ENCODE measurements at regions not wholly inside any gene's neighbourhood (a gene's known extent, or its start where the extent isn't known, plus 50 kb on each side); places are given as distances from the start of the nearest gene placed in this dataset.

DNA sequence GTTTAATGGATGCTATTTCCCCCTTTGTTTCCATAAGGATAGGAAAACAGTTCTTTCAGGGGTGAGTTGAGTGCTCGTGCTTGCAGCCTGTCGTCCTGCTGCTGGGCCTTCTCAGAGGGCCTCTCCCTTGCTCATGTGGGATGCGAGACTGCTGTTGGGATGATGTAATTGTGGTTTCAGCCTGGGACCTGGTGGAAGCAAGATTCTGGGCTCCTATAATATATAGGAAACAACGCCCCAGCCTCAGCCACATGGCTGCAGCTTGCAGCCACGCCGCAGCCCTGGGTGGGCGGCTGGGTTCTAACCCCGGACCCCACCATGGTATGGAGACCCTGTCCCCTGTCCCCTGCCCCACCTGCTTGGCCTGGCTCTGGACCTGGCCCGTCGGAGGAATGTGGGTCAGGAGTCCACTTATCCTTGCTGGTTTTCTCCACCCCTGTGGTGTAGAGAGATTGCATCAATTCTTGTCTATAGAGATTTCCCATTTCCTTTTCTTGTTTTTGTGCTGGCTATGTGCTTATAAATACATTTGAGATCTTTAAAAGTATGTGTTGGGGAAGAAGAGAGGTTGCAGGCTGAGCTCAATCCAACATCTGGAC, 357.8 kb downstream of the SIPA1L2 start:
- peak in 1 of 2 donors; percentile 8 for DNase-seq

DNA sequence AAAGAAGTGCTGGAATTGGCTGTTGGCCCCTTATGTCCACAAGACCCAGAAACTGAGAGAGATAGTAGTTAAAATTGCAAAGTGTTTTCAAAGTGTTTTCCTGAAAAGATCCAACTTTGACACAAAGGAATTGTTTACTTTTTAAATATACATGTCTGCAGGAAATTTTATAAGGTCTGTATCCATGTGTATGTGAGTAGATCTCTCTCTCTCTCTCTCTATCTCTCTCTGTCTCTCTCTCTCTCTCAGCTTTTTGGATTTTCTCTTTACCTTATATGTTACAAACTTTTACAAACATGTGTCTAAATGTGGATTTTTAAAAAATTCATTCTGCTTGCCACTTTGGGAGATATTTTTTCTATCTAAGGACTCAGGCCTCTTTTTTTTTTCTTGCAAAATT, 358.6 kb downstream of the SIPA1L2 start:
- DNase-seq, result no peak

GRCh38 chr1:232269988-232270387, 359.9 kb downstream of the SIPA1L2 start:
- DNase-seq, result no peak

GRCh38 chr1:232267837-232268598, 361.9 kb downstream of the SIPA1L2 start:
- DNase-seq, result no peak

- no peak for DNase-seq
These were observed 362.7 kb downstream of the SIPA1L2 start for GRCh38 chr1:232267092-232267836.

GRCh38 chr1:232263452-232263851, 366.5 kb downstream of the SIPA1L2 start:
- no peak for DNase-seq

- DNase-seq, result no peak
These were observed 366.9 kb downstream of the SIPA1L2 start for GRCh38 chr1:232262991-232263390.

GRCh38 chr1:232260861-232261260, 369.1 kb downstream of the SIPA1L2 start:
- DNase-seq, result no peak

DNA sequence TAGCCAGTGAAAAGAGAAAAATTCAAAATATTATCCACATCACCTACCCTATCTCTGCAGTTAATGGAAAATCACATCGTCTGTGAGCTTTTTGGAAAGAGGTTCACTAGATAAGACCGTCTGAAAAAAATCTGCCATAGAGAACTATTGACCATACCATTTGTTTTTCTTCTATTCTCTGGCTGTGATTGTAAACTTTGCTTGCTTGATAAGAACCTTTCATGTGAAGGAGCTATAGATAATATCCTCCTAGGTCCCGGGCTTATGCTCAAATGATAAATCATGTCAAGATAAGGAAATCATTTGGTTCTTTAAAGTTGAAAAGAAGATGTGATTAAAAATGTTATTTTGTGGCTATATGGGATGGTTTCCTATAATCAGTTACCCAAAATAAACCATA, 369.9 kb downstream of the SIPA1L2 start:
- no peak for DNase-seq

- no peak for DNase-seq
These were observed 370.6 kb downstream of the SIPA1L2 start for GRCh38 chr1:232259333-232259732.

- DNase-seq, result no peak
These were observed 377.3 kb downstream of the SIPA1L2 start for GRCh38 chr1:232252546-232253118.

GRCh38 chr1:232250838-232251237, 379.1 kb downstream of the SIPA1L2 start:
- no peak for DNase-seq

DNA sequence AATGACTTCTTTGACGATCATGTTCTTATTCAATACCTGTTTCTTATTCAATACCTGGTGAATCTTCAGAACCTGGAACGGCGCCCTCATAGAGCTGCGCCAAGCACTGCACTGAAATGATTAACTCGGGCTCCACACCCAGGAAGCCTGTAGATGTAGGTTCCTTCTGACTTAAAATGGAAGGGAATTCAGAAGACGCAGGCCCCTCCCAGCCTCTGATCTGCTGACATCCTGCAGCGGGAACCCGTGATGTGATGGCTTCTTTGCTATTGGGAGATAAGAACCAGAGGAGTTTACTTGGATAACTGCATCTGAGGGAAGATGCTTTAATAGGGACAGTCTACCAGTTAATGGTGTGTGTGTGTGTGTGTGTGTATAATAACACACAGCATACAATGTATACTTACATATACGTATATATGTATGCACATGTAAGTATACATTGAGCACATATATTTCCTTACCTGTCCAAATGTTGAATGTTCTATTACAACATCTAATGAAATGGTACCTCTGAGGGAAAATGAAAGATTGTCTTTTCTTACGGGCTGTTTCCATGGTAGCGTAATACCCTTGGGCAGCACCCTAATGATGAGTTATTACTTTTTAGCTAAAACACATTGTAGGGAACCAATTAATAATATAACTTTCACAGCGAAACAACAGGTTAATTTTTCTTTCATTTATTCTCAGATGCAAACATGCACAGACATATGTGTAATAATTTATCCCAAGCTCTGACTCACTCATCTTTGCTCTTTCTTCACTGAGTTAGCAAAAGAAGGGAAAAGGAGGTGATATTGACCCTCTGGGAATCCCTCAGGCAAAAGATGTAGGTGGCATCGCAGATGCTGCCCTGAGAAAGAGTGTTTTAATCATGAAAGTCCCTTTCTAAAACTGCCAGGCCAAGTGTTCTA, 379.8 kb downstream of the SIPA1L2 start:
- DNase-seq, result no peak

- peak; percentile 50 to 73 for DNase-seq
These were observed 380.6 kb downstream of the SIPA1L2 start for GRCh38 chr1:232249339-232249738.

DNA sequence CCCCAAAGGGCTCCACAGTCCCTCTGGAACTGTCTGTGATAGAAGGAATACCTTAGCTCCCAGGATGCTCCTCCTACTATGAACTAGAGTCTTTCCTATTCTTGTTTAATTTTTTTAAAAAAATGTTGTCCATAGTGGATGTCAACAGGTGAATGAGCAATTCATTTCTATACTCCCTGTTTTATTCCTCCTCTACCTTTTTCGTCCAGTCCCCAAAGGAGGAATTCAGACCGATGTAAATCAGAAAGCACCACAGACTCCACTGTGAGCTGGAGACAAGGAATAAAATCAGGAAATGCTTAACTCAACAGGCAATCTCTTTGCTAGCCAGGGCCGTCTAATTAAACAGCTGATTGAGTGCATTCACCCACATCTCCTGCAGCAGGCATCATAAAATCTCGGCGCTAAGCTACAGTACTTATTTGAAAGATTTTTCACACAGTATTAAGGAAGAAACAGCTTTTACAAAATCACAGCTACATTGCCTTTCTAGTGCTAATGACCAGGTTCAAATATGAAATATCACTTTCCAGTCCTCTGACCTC, 381.6 kb downstream of the SIPA1L2 start:
- DNase-seq, result no peak

GRCh38 chr1:232247669-232248068, 382.3 kb downstream of the SIPA1L2 start:
- no peak for DNase-seq

- no peak for DNase-seq
These were observed 385.5 kb downstream of the SIPA1L2 start for GRCh38 chr1:232244426-232244825.

DNA sequence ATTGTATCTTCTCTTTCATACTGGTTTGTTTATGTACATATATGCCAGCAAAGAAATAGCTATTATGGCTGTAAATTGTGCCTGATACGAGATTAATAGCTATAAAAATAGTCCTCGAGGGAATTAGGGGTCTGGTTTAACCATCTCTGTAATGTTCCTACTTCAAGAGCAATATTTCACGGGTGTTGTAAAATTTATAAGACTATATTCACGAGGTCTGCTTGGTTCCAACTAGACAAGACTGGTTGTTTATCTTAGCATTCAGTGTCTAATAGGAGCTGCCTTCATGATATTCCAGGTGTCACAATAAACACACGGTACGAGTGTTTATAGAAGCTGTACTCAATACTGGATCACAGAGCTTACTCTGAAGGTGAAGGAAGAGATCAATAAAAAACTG, 389.9 kb downstream of the SIPA1L2 start:
- DNase-seq, result no peak

DNA sequence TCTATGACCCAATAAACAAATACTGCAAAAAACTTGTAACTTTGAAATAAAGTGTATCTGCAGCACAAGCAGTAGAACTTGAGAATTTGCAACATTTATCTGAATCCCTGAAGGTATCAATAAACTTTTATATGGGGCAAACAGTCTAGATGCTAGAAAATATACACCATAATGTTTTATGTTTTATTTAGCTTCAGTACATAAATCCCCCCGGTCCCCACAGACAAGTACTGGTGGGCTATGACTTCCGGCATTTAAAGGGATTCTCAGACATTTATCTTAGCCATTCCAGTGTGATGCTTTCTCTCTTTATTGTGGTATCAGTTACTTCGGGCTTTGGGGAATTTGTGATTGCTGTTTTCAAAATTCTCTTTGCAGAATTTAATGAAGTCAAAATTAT, 390.4 kb downstream of the SIPA1L2 start:
- DNase-seq, result no peak

- DNase-seq, result no peak
These were observed 391.9 kb downstream of the SIPA1L2 start for GRCh38 chr1:232238009-232238408.

- no peak for DNase-seq
These were observed 402.6 kb downstream of the SIPA1L2 start for GRCh38 chr1:232227306-232227705.

DNA sequence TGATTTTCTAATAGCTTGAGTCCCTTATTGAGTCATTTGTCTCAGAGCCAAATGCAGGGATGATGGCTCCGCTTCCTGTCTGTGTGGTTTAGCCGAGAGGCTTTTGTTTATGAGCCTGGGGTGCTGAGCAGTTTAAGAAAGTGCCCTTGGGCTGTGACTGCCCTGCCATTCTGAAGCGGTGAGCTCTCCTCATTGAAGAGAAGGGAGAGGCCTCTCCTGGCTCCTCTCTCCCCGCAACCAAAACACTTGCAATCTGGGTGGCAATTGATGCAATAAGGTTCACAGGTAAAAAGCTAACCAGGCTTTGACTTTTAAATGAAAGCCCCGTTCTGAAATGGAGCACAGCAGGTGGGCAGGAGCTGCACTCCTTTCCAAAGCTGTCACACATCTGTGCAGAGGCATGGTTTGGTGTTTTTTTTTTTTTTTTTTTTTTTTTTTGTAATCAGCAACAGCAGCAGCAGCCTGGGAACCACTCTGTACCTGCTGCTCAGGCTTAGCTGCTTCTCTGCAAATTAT, 403.7 kb downstream of the SIPA1L2 start:
- no peak for DNase-seq

Measured in inflammatory macrophage (primary cell).